ENCODE measurements at regions not wholly inside any gene's neighbourhood (a gene's known extent, or its start where the extent isn't known, plus 50 kb on each side); places are given as distances from the start of the nearest gene placed in this dataset.

DNA sequence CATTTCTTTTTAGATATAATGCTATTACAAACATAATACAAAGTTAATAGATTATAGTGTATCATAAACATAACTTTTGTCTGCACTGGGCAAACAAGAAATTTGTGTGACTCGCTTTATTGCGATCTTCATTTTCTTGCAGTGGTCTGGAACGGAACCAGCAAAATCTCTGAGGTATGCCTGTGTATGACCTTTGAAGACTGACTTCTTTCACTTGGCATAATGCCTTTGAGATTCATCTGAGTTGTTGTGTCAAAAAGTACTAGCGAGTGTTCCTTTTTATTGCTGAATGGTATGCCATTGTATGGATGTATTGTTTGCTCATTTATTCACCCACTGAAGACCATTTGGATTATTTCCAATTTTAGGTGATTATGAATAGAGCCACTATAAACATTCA lies 69.2 kb downstream of the TANC2 start:
- Histone ChIP-seq H4K20me1 (ENCODE audit: insufficient read depth, low read length) (no peaks in the 10 kb centered on the region), H3K4me1 (ENCODE audit: low read length) (peaks cover 8% of the 10 kb centered on the region), H3K9me3 (ENCODE audit: insufficient read depth, low read length) (no peaks in the 10 kb centered on the region), H3K9ac (ENCODE audit: low read length) (no peak overlapping the region), H3K27me3 (ENCODE audit: low read depth, low read length) (no peaks in the 10 kb centered on the region), H3K36me3 (replicated peaks; ENCODE audit: low read depth, low read length) (no peaks in the 10 kb centered on the region), H3K4me2 (ENCODE audit: low read length) (no peak overlapping the region), H2AFZ (ENCODE audit: low read depth, low read length) (no peak overlapping the region), H3K79me2 (ENCODE audit: low read length) (no peaks in the 10 kb centered on the region), H3K27ac (ENCODE audit: low read length) (no peak overlapping the region), H3K4me3 (ENCODE audit: low read length) (no peak overlapping the region)
- TF ChIP-seq, protein P1, sequence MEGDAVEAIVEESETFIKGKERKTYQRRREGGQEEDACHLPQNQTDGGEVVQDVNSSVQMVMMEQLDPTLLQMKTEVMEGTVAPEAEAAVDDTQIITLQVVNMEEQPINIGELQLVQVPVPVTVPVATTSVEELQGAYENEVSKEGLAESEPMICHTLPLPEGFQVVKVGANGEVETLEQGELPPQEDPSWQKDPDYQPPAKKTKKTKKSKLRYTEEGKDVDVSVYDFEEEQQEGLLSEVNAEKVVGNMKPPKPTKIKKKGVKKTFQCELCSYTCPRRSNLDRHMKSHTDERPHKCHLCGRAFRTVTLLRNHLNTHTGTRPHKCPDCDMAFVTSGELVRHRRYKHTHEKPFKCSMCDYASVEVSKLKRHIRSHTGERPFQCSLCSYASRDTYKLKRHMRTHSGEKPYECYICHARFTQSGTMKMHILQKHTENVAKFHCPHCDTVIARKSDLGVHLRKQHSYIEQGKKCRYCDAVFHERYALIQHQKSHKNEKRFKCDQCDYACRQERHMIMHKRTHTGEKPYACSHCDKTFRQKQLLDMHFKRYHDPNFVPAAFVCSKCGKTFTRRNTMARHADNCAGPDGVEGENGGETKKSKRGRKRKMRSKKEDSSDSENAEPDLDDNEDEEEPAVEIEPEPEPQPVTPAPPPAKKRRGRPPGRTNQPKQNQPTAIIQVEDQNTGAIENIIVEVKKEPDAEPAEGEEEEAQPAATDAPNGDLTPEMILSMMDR (IDR thresholded peaks at IDR 0.05; ENCODE audit: low read depth, low read length): no peak
- no peak for TF ChIP-seq EZH2phosphoT487 (IDR thresholded peaks at IDR 0.05; ENCODE audit: low read depth)

DNA sequence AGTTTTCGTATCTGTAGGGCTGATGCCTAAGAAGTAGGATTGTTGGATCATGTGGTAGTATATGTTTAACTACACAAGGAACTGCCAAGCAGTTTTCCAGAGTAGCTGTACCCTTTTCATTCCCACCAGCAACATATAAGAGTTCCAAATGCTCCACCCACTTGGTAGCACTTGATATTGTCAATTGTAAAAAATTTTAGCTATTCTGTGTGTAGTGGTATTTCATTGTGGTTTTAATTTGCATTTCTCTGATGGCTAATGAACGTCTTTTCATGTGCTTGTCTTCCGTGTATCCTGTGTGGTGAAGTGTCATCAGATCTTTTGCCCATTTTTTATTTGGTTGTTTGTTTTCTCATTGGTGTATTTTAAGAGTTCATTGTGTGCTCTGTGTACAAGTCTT lies 69.7 kb downstream of the TANC2 start:
- H4K20me1 ChIP-seq (ENCODE audit: insufficient read depth, low read length): no peaks in the 10 kb centered on the region
- no peaks in the 10 kb centered on the region for H3K36me3 ChIP-seq (replicated peaks; ENCODE audit: low read depth, low read length)
- H3K9me3 ChIP-seq (ENCODE audit: insufficient read depth, low read length): no peaks in the 10 kb centered on the region
- no peak overlapping the region for H3K9ac ChIP-seq (ENCODE audit: low read length)
- H3K4me3 ChIP-seq (ENCODE audit: low read length): no peak overlapping the region
- TF ChIP-seq, protein P1 (IDR thresholded peaks at IDR 0.05; ENCODE audit: low read depth, low read length): no peak
- no peak for TF ChIP-seq EZH2phosphoT487 (IDR thresholded peaks at IDR 0.05; ENCODE audit: low read depth)
- no peak overlapping the region for H3K27ac ChIP-seq (ENCODE audit: low read length)
- no peak overlapping the region for H2AFZ ChIP-seq (ENCODE audit: low read depth, low read length)
- no peaks in the 10 kb centered on the region for H3K27me3 ChIP-seq (ENCODE audit: low read depth, low read length)
- H3K4me2 ChIP-seq (ENCODE audit: low read length): no peak overlapping the region
- no peaks in the 10 kb centered on the region for H3K79me2 ChIP-seq (ENCODE audit: low read length)
- peaks cover 13% of the 10 kb centered on the region for H3K4me1 ChIP-seq (ENCODE audit: low read length)

DNA sequence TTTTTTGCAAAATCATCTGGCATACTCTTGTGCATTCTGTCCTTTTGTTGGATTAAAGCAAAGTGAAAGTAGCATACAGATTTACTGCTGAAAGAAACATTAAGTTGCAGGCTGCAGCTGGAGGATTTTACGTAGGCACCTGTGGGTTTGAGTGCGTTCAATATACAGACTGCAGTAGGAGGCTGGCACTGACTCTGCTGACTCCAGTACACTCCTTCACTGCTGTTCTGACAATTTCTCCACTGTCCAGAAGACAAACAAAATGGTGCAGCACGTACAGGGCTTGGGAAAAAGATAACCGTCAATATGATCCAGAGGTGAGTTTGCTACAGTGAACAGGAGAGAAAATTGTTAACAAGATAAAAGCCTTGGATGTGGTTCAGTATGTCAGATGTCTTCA lies 73.3 kb downstream of the TANC2 start:
- H4K20me1 ChIP-seq (ENCODE audit: insufficient read depth, low read length): no peaks in the 10 kb centered on the region
- no peak for TF ChIP-seq EZH2phosphoT487 (IDR thresholded peaks at IDR 0.05; ENCODE audit: low read depth)
- TF ChIP-seq, protein P1 (IDR thresholded peaks at IDR 0.05; ENCODE audit: low read depth, low read length): no peak
- no peak overlapping the region for H3K4me3 ChIP-seq (ENCODE audit: low read length)
- no peaks in the 10 kb centered on the region for H3K79me2 ChIP-seq (ENCODE audit: low read length)
- H3K27ac ChIP-seq (ENCODE audit: low read length): no peak overlapping the region
- no peaks in the 10 kb centered on the region for H3K27me3 ChIP-seq (ENCODE audit: low read depth, low read length)
- no peak overlapping the region for H2AFZ ChIP-seq (ENCODE audit: low read depth, low read length)
- 0 out of 2 replicates have a peak overlapping the region, but pooled peaks have one; percentile 18 for H3K4me2 ChIP-seq (ENCODE audit: low read length)
- no peak overlapping the region for H3K9ac ChIP-seq (ENCODE audit: low read length)
- no peaks in the 10 kb centered on the region for H3K36me3 ChIP-seq (replicated peaks; ENCODE audit: low read depth, low read length)
- peaks cover 13% of the 10 kb centered on the region for H3K4me1 ChIP-seq (ENCODE audit: low read length)
- no peaks in the 10 kb centered on the region for H3K9me3 ChIP-seq (ENCODE audit: insufficient read depth, low read length)

DNA sequence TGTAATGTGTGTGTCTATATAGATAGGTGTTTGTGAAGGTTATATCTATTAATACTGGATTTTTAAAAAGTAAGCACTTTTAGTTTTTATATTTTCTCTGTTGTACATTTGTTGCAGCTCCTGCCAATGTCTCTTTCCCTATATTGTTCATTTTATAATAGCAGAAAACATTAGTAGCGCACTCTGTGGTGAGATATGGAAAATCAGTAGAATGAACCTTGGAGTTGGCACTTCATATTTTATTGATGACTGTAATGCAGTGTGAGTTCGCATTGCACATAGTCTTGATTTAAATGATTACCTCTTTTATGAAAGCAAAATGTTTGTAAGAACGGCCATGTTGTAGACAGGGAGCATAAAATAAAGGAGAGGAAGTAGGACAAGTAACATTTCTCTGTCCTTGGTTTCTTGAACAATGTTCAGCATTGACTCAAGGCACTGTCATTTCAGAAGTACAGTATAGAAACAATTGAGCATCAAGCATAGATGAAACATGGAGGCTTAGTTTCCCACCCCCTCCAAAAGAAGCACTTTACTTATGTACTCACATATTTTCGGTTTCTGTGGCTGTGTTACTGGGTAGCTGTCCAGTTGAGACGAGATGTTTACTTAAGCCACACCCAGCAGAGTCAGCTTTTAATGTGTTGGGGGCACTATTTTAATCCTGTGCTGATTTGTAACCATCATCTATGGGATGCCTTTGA lies 74.0 kb downstream of the TANC2 start:
- H3K9ac ChIP-seq (ENCODE audit: low read length): no peak overlapping the region
- H3K4me3 ChIP-seq (ENCODE audit: low read length): peak overlapping the region; percentile 33
- no peaks in the 10 kb centered on the region for H3K36me3 ChIP-seq (replicated peaks; ENCODE audit: low read depth, low read length)
- H3K79me2 ChIP-seq (ENCODE audit: low read length): no peaks in the 10 kb centered on the region
- no peaks in the 10 kb centered on the region for H4K20me1 ChIP-seq (ENCODE audit: insufficient read depth, low read length)
- H3K27ac ChIP-seq (ENCODE audit: low read length): no peak overlapping the region
- H3K4me2 ChIP-seq (ENCODE audit: low read length): peak overlapping the region; percentile 55
- no peaks in the 10 kb centered on the region for H3K27me3 ChIP-seq (ENCODE audit: low read depth, low read length)
- peaks cover 13% of the 10 kb centered on the region for H3K4me1 ChIP-seq (ENCODE audit: low read length)
- TF ChIP-seq EZH2phosphoT487 (IDR thresholded peaks at IDR 0.05; ENCODE audit: low read depth): no peak
- TF ChIP-seq, protein P1 (IDR thresholded peaks at IDR 0.05; ENCODE audit: low read depth, low read length): no peak
- peak overlapping the region; percentile 66 for H2AFZ ChIP-seq (ENCODE audit: low read depth, low read length)
- H3K9me3 ChIP-seq (ENCODE audit: insufficient read depth, low read length): no peaks in the 10 kb centered on the region

Data from OCI-LY3 (cell line).